Duodenal mucosa (tissue), 2 donors: ENCODE measurements at regions not wholly inside any gene's neighbourhood (a gene's known extent, or its start where the extent isn't known, plus 50 kb on each side); places are given as distances from the start of the nearest gene placed in this dataset.
"Not testable (repeated sequence)": the region's sequence is repeated elsewhere in the genome, so short reads cannot be mapped to it uniquely, and the experiment has no call there.

Experiments
- H3K27ac ChIP-seq: one replicate; pipeline ENCODE4 v1.7.0; 2013; ENCODE audit warnings: low read depth, low read length
- H3K27me3 ChIP-seq, 2 donors: one replicate each; pipeline ENCODE4 v1.7.0; 2013; ENCODE audit warnings: low read length in 2 of 2, control low read depth in 1 of 2; ENCODE audit not compliant: insufficient read depth in 2 of 2, control insufficient read depth in 1 of 2
- H3K36me3 ChIP-seq, 2 donors: one replicate each; pipeline ENCODE4 v1.7.0; 2013; ENCODE audit warnings: low read length in 2 of 2, control low read depth in 1 of 2; ENCODE audit not compliant: insufficient read depth in 2 of 2, control insufficient read depth in 1 of 2
- H3K4me1 ChIP-seq, 2 donors: one replicate each; pipeline ENCODE4 v1.7.0; 2013; ENCODE audit warnings: low read length in 2 of 2, control low read depth in 1 of 2; ENCODE audit not compliant: insufficient read depth in 2 of 2, control insufficient read depth in 1 of 2
- H3K4me3 ChIP-seq, 2 donors: one replicate each; pipeline ENCODE4 v1.7.0; 2013; ENCODE audit warnings: low read length in 2 of 2, low read depth in 1 of 2
- H3K9ac ChIP-seq, 2 donors: one replicate each; pipeline ENCODE4 v1.7.0; 2013; ENCODE audit warnings: low read length in 2 of 2, low read depth in 1 of 2
- H3K9me3 ChIP-seq, 2 donors: one replicate each; pipeline ENCODE4 v1.7.0; 2013; ENCODE audit warnings: low read length in 2 of 2, control low read depth in 1 of 2; ENCODE audit not compliant: control insufficient read depth in 1 of 2

DNA sequence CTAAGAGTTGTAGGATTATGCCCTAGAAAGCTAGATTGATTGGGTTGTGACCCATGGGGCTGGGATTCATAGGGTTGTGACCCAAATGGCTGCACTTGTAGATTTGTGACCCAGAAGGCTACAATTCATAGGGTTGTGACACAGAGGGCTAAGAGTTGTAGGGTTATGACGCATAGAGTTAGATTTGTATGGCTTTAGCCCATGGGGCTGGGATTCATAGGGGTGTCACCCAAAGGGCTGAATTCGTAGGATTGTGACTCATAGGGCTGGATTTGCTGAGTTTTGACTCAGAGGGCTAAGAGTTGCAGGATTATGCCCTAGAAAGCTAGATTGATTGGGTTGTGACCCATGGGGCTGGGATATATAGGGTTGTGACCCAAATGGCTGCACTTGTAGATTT lies 126.6 kb downstream of the CRLF2 start:
- not testable (repeated sequence) for H3K4me1 ChIP-seq, H3K4me3 ChIP-seq, H3K36me3 ChIP-seq, H3K9ac ChIP-seq, H3K27ac ChIP-seq, H3K27me3 ChIP-seq
- peaks cover 11 to 17% of the 10 kb centered on the region in 2 donors for H3K9me3 ChIP-seq

GRCh38 chrX:1084689-1085088 lies 127.8 kb downstream of the CRLF2 start:
- no peaks in the 10 kb centered on the region for H3K27me3 ChIP-seq
- H3K9ac ChIP-seq = no peak overlapping the region
- H3K4me1 ChIP-seq = no peaks in the 10 kb centered on the region
- H3K9me3 ChIP-seq = peaks cover 13 to 17% of the 10 kb centered on the region in 2 donors
- no peak overlapping the region for H3K27ac ChIP-seq
- no peak overlapping the region for H3K4me3 ChIP-seq
- H3K36me3 ChIP-seq = no peaks in the 10 kb centered on the region

- H3K27ac ChIP-seq = no peak overlapping the region
- no peaks in the 10 kb centered on the region for H3K27me3 ChIP-seq
- H3K4me1 ChIP-seq = no peaks in the 10 kb centered on the region
- no peak overlapping the region for H3K4me3 ChIP-seq
- peaks cover 7 to 9% of the 10 kb centered on the region in 2 donors for H3K9me3 ChIP-seq
- H3K36me3 ChIP-seq = no peaks in the 10 kb centered on the region
- no peak overlapping the region for H3K9ac ChIP-seq
These were observed 135.4 kb downstream of the CRLF2 start for GRCh38 chrX:1076871-1077651.

DNA sequence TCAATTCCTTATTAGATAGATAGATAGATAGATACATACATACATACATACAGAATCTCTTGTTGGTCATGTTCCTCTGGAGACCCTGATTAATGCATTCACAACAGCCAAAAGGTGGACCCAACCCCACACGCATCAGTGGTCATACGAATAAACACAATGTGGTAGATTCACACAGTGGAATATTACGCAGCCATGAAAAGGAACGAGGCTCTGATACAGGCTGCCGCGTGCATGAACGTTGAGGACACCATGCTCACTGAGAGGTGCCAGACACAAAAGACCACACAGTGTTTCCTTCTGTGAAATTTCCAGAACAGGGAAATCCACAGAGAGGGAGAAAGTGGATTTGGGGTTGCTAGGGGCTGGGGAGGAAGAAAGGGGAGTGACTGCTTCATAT lies 136.7 kb downstream of the CRLF2 start:
- H3K27ac ChIP-seq = no peak overlapping the region
- no peaks in the 10 kb centered on the region for H3K27me3 ChIP-seq
- no peaks in the 10 kb centered on the region for H3K36me3 ChIP-seq
- H3K9me3 ChIP-seq = peaks cover 7 to 9% of the 10 kb centered on the region in 2 donors
- H3K4me3 ChIP-seq = no peak overlapping the region
- no peak overlapping the region for H3K9ac ChIP-seq
- H3K4me1 ChIP-seq = no peaks in the 10 kb centered on the region

DNA sequence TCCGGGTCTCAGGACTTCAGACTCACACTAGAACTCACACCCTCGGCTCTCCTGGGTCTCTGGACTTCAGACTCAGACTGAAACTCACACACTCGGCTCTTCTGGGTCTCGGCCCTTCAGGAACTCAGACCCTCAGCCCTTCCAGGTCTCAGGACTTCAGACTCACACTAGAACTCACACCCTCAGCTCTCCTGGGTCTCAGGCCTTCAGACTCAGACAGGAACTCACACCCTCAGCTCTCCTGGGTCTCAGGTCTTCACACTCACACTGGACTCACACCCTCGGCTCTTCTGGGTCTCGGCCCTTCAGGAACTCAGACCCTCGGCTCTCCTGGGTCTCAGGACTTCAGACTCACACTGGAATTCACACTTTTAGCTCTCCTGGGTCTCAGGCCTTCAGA lies 137.3 kb downstream of the CRLF2 start:
- no peaks in the 10 kb centered on the region for H3K27me3 ChIP-seq
- no peak overlapping the region for H3K9ac ChIP-seq
- no peaks in the 10 kb centered on the region for H3K36me3 ChIP-seq
- no peak overlapping the region for H3K27ac ChIP-seq
- H3K4me3 ChIP-seq = no peak overlapping the region
- H3K9me3 ChIP-seq = peaks cover 7% of the 10 kb centered on the region in 2 donors
- no peaks in the 10 kb centered on the region for H3K4me1 ChIP-seq

DNA sequence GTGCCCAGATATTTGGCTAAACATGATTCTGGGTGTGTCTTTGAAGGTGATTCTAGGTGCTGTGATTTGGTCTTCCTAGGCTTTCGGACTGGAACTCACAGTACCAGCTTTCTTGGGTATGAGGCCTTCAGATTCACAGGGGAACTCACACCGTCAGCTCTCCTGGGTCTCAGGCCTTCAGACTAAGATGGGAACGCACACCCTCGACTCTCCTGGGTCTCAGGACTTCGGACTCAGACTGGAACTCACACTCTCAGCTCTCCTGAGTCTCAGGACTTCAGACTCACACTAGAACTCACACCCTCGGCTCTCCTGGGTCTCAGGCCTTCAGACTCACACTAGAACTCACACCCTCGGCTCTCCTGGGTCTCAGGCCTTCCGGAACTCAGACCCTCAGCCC lies 137.7 kb downstream of the CRLF2 start:
- no peaks in the 10 kb centered on the region for H3K27me3 ChIP-seq
- no peak overlapping the region for H3K4me3 ChIP-seq
- no peak overlapping the region for H3K27ac ChIP-seq
- H3K9me3 ChIP-seq = peaks cover 7% of the 10 kb centered on the region in 2 donors
- H3K4me1 ChIP-seq = no peaks in the 10 kb centered on the region
- H3K36me3 ChIP-seq = no peaks in the 10 kb centered on the region
- H3K9ac ChIP-seq = no peak overlapping the region

DNA sequence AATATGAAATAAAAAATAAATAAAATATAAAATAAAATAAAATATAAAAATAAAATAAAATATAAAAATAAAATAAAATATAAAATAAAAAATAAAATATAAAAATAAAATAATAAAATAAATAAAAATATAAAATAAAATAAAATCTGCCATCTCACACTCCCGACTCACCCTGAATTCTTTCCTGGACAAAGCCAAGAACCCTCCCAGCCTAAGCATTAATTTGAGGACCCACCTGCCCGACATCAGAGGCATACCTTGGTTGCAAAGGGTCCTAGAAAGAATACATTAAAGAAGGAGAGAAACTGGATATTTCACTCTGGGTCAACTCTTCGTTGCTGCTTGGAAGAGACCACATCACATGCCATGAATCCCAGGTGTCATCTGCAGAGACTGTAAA lies 138.3 kb downstream of the CRLF2 start:
- H3K27me3 ChIP-seq = no peaks in the 10 kb centered on the region
- no peaks in the 10 kb centered on the region for H3K36me3 ChIP-seq
- no peaks in the 10 kb centered on the region for H3K4me1 ChIP-seq
- no peak overlapping the region for H3K4me3 ChIP-seq
- H3K27ac ChIP-seq = no peak overlapping the region
- no peak overlapping the region for H3K9ac ChIP-seq
- peaks cover 7% of the 10 kb centered on the region in 2 donors for H3K9me3 ChIP-seq

DNA sequence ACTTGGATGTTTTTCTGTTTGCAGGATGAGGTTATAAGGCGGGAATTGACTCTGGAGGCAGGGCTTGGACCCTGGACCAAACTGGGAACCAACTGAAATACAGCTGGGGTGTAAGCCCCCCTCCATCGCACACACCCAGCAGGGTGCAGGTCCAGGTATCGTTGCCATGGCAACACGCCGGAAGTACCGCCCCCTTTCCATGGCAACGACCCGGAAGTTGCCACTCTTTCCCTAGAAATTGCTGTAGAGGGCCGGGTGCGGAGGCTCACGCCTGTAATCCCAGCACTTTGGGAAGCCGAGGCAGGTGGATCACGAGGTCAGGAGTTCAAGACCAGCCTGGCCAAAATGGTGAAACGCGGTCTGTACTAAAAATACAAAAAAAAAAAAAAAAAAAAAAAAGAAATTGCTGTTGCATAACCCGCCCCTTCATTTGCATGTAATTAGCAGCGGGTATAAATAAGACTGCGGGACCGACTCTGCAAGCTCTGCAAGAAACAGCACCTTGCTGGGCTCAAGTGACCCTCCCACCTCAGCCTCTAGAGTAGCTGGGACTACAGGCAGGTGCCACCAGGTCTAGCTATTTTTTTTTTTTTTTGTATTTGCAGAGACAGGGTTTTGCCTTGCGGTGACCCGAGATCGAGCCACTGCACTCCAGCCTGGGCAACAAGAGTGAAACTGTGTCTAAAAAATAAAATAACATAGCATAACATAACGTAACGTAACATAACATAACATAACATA lies 139.6 kb downstream of the CRLF2 start:
- Histone ChIP-seq H3K36me3 (no peaks in the 10 kb centered on the region), H3K27ac (no peak overlapping the region), H3K27me3 (no peaks in the 10 kb centered on the region), H3K4me3 (no peak overlapping the region), H3K4me1 (no peaks in the 10 kb centered on the region), H3K9me3 (peaks cover 7% of the 10 kb centered on the region in 2 donors), H3K9ac (no peak overlapping the region)

DNA sequence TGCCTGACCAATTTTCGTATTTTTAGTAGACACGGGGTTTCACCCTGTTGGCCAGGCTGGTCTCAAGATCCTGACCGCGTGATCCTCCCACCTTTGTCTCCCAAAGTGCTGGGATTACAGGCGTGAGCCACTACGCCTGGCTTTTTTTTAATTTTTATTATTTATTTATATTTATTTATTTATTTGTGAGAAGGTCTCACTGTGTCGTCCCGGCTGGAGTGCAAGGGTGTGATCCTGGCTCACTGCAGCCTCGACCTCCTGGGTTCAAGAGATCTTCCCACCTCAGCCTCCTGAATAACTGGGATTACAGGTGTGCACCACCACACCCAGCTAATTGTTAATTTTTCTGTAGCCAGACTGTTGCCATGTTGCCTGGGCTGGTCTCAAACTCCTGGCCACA lies 141.1 kb downstream of the CRLF2 start:
- H3K9ac ChIP-seq = no peak overlapping the region
- H3K9me3 ChIP-seq = peaks cover 4 to 7% of the 10 kb centered on the region in 2 donors

DNA sequence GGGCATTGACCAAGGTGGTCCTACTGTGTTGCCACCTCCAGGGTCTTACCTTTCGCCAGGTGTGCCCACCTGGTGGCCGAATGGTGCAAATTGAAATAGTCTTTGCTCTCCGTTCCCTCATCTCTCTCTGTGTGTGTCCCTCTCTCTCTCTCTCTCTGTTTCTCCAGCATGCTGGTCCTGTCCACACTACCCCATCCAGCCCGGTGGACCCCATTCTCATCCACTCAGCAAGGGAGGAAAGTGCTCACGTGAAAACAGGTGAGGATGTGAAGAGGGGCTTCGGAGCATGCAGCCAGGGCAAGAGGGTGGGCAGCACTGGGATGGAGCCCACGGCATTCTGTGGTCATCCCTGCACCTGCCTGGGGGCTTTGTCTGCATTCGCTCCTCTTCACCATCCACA lies 150.1 kb downstream of the CRLF2 start:
- H3K4me3 ChIP-seq = no peak overlapping the region
- no peaks in the 10 kb centered on the region for H3K4me1 ChIP-seq
- no peak overlapping the region for H3K27ac ChIP-seq
- H3K36me3 ChIP-seq = no peaks in the 10 kb centered on the region
- H3K9me3 ChIP-seq = peaks cover 28 to 31% of the 10 kb centered on the region in 2 donors
- H3K9ac ChIP-seq = no peak overlapping the region
- no peaks in the 10 kb centered on the region for H3K27me3 ChIP-seq

More for the DNA sequence above, 141.1 kb downstream of the CRLF2 start:
- H3K27me3 ChIP-seq = no peaks in the 10 kb centered on the region
- no peaks in the 10 kb centered on the region for H3K36me3 ChIP-seq
- no peaks in the 10 kb centered on the region for H3K4me1 ChIP-seq
- H3K27ac ChIP-seq = no peak overlapping the region
- H3K4me3 ChIP-seq = no peak overlapping the region
